ENCODE measurements at regions not wholly inside any gene's neighbourhood (a gene's known extent, or its start where the extent isn't known, plus 50 kb on each side); places are given as distances from the start of the nearest gene placed in this dataset.

DNA sequence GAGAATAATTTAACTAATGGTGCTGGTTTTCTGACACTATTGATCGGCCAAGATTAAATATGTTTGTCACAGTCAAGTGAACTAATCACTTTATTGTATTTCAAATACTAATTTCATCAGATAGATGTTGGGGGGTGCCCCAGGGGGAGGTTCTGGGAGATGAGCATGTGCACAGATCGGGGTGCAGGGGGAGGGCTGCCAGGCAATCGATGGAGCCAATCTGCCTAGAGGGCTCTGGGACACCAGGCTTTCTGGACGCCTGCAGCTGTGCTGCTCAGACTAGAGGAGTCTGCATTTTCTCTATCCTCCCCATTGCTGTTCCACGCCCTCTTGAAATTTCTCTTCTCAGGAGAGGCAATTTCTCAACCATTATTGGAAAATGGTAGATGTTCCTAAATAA, 100.0 kb upstream of the ALDH1B1 start:
- no peak overlapping the region for H3K14ac ChIP-seq (ENCODE audit: insufficient read length)
- no peak overlapping the region for H3K27ac ChIP-seq (ENCODE audit: low read depth, low read length)
- no peak overlapping the region for H2BK120ac ChIP-seq (replicated peaks; ENCODE audit: low read depth, low read length)
- H2BK5ac ChIP-seq (ENCODE audit: low read depth, low read length) = no peak overlapping the region
- CTCF ChIA-PET (ENCODE audit: partially characterized antibody) = interaction anchor here (0.9 to 1.5 kb wide), 3 partner anchors 29 to 126 kb away, joined by 3 to 4 read pairs (median 3); no protein-coding TSS in a partner anchor
- H3K56ac ChIP-seq (replicated peaks; ENCODE audit: insufficient read length, low read depth, low read length) = no peak overlapping the region
- H2BK20ac ChIP-seq (ENCODE audit: low read length) = no peak overlapping the region
- H2BK15ac ChIP-seq (ENCODE audit: low read length) = no peak overlapping the region
- H3K79me2 ChIP-seq (ENCODE audit: control insufficient read depth in 1 of 2, insufficient read depth in 2 of 2, low read length in 2 of 2) = no peaks in the 10 kb centered on the region
- POLR2A ChIA-PET (ENCODE audit: partially characterized antibody) = no interaction called here
- no peaks in the 10 kb centered on the region for H3K9me3 ChIP-seq (ENCODE audit: insufficient read depth in 2 of 2, low read depth in 1 of 2, low read length in 1 of 2)
- H2AFZ ChIP-seq (ENCODE audit: low read length) = no peak overlapping the region
- H4K8ac ChIP-seq (ENCODE audit: extremely low read depth, insufficient read depth, low read length) = no peak overlapping the region
- no peak overlapping the region for H3K9ac ChIP-seq (replicated peaks in 1 of 4; ENCODE audit: extremely low read depth in 1 of 4, low read depth in 3 of 4, low read length in 3 of 4)
- H3K27me3 ChIP-seq (replicated peaks in 1 of 4; ENCODE audit: control insufficient read depth in 3 of 4, extremely low read depth in 1 of 4, insufficient read depth in 3 of 4, low read length in 3 of 4) = peaks cover 0 to 3% (median 0%) of the 10 kb centered on the region in 4 experiments; a peak in 4 of 7 replicates
- no peak overlapping the region for H3K23ac ChIP-seq (ENCODE audit: insufficient read length)
- no peaks in the 10 kb centered on the region for H3K79me1 ChIP-seq (ENCODE audit: low read depth, low read length)
- no peak overlapping the region for H3K4me3 ChIP-seq (ENCODE audit: extremely low read depth in 1 of 4, insufficient read depth in 2 of 4, low read depth in 3 of 4, low read length in 4 of 4)
- H4K5ac ChIP-seq (ENCODE audit: insufficient read length, low read depth, low read length) = no peak overlapping the region
- no peaks in the 10 kb centered on the region for H3K23me2 ChIP-seq (ENCODE audit: low read depth, low read length)
- no peak overlapping the region for H3K4me2 ChIP-seq (ENCODE audit: insufficient read depth in 1 of 2, low read depth in 2 of 2, low read length in 2 of 2)
- no peak overlapping the region for H3K4ac ChIP-seq (replicated peaks; ENCODE audit: insufficient read length, low read depth, low read length)
- no peaks in the 10 kb centered on the region for H4K20me1 ChIP-seq (replicated peaks in 1 of 2; ENCODE audit: control insufficient read depth in 1 of 2, insufficient read depth in 2 of 2, low read length in 2 of 2)
- H3K36me3 ChIP-seq (ENCODE audit: control insufficient read depth in 2 of 4, insufficient read depth in 4 of 4, low read length in 3 of 4) = no peaks in the 10 kb centered on the region
- no peak overlapping the region for H4K91ac ChIP-seq (replicated peaks; ENCODE audit: insufficient read length, low read length)
- FAIRE-seq = no peak
- 66% methylated on average over 5 of the region's 5 CpGs; no CpG with 5 or more reads in 1 of the 2 experiments for WGBS, 2 experiments (ENCODE audit: extremely low coverage in 1 of 2, insufficient coverage in 1 of 2, insufficient read length in 1 of 2, insufficient replicate concordance in 2 of 2, low coverage in 1 of 2, low lambda C conversion rate in 2 of 2, missing lambda C conversion rate in 1 of 2)
- no peak overlapping the region for H2BK12ac ChIP-seq (ENCODE audit: low read depth, low read length)
- no peak for DNase-seq (ENCODE audit: low read depth in 1 of 2, low spot score in 2 of 2)
- no peak overlapping the region for H3K18ac ChIP-seq (ENCODE audit: extremely low read depth, low read length)
- no peak overlapping the region for H2AK5ac ChIP-seq (ENCODE audit: low read depth, low read length)
- no peak for TF ChIP-seq SIN3A (conservative IDR thresholded peaks at IDR 0.05 in 1 of 2, IDR thresholded peaks at IDR 0.05 in 1 of 2; ENCODE audit: low read depth in 1 of 2, low read length in 2 of 2)
- TF ChIP-seq CTBP2 (IDR thresholded peaks at IDR 0.05; ENCODE audit: borderline replicate concordance, insufficient read depth, insufficient read length, low read length) = no peak
- TF ChIP-seq EZH2 (IDR thresholded peaks at IDR 0.05; ENCODE audit: low read depth, low read length, severe bottlenecking) = no peak
- no peak for TF ChIP-seq SP2 (IDR thresholded peaks at IDR 0.05; ENCODE audit: low read length)
- H3K4me1 ChIP-seq (replicated peaks in 1 of 4; ENCODE audit: control insufficient read depth in 3 of 4, insufficient read depth in 4 of 4, low read length in 3 of 4) = no peaks in the 10 kb centered on the region

Measured in H1 (cell line).